GM23338 (cell line): ENCODE measurements at regions not wholly inside any gene's neighbourhood (a gene's known extent, or its start where the extent isn't known, plus 50 kb on each side); places are given as distances from the start of the nearest gene placed in this dataset.

Experiments
- ATAC-seq: fragments of 200-7000 bp; cut with Tn5 transposase; 3 replicates; pipeline ENCODE4 v1.9.1; 2020
- DNase-seq: peaks from one replicate; pipeline ENCODE4 v3.0.0-alpha.2; 2015; ENCODE audit warnings: low spot score
- H2AFZ ChIP-seq: fragments of 200-600 bp; sonication (generic); 2 replicates; pipeline ENCODE4 v1.8.0; 2016; ENCODE audit warnings: antibody characterized with exemption, mild to moderate bottlenecking, moderate library complexity
- H3F3A ChIP-seq: fragments of 200-600 bp; sonication (generic); replicated peaks from 2 replicates; pipeline ENCODE4 v1.8.0; 2017; ENCODE audit warnings: antibody characterized with exemption, mixed run types, low read depth
- H3K27ac ChIP-seq: fragments of 200-600 bp; sonication (generic); 2 replicates; pipeline ENCODE4 v1.6.1; 2016; ENCODE audit warnings: low read depth
- H3K27me3 ChIP-seq: fragments of 200-600 bp; sonication (generic); 2 replicates; pipeline ENCODE4 v1.8.0; 2016; ENCODE audit warnings: mild to moderate bottlenecking, mixed run types, moderate library complexity; ENCODE audit not compliant: insufficient read depth
- H3K36me3 ChIP-seq: fragments of 200-600 bp; sonication (generic); 2 replicates; pipeline ENCODE4 v1.8.0; 2016; ENCODE audit warnings: mild to moderate bottlenecking; ENCODE audit not compliant: insufficient read depth
- H3K4me1 ChIP-seq: fragments of 200-600 bp; sonication (generic); 2 replicates; pipeline ENCODE4 v1.8.0; 2016; ENCODE audit warnings: mild to moderate bottlenecking, moderate library complexity; ENCODE audit not compliant: insufficient read depth
- H3K4me2 ChIP-seq: fragments of 200-600 bp; sonication (generic); 2 replicates; pipeline ENCODE4 v1.7.1; 2017; ENCODE audit warnings: mixed run types
- H3K4me3 ChIP-seq: fragments of 200-600 bp; sonication (generic); 2 replicates; pipeline ENCODE4 v1.6.1; 2016; ENCODE audit warnings: mixed run types
- H3K79me2 ChIP-seq: fragments of 200-600 bp; sonication (generic); replicated peaks from 2 replicates; pipeline ENCODE4 v1.8.0; 2017; ENCODE audit warnings: mild to moderate bottlenecking; ENCODE audit not compliant: insufficient read depth
- H3K9me2 ChIP-seq: fragments of 200-600 bp; sonication (generic); 2 replicates; pipeline ENCODE4 v1.8.0; 2017; ENCODE audit not compliant: insufficient read depth
- H4K20me1 ChIP-seq: fragments of 200-600 bp; sonication (generic); replicated peaks from 2 replicates; pipeline ENCODE4 v1.8.0; 2017; ENCODE audit warnings: mild to moderate bottlenecking; ENCODE audit not compliant: insufficient read depth
- H3K27ac Mint-ChIP-seq: 2 replicates; pipeline ENCODE4 v1.8.0; 2020; ENCODE audit warnings: inconsistent platforms, mild to moderate bottlenecking, moderate library complexity, mixed read lengths
- H3K27me3 Mint-ChIP-seq: 3 replicates; pipeline ENCODE4 v1.8.0; 2022; ENCODE audit warnings: low read depth, mild to moderate bottlenecking, moderate library complexity, mixed read lengths, inconsistent platforms; ENCODE audit not compliant: insufficient read depth, poor library complexity
- H3K36me3 Mint-ChIP-seq: 3 replicates; pipeline ENCODE4 v1.8.0; 2021; ENCODE audit warnings: low read depth, mild to moderate bottlenecking, inconsistent platforms, moderate library complexity, mixed read lengths
- H3K4me1 Mint-ChIP-seq: 3 replicates; pipeline ENCODE4 v1.8.0; 2020; ENCODE audit warnings: mild to moderate bottlenecking, inconsistent platforms, mixed read lengths
- H3K4me3 Mint-ChIP-seq: 3 replicates; pipeline ENCODE4 v1.8.0; 2021; ENCODE audit warnings: moderate library complexity, mild to moderate bottlenecking, inconsistent platforms, mixed read lengths
- H3K9me3 Mint-ChIP-seq: 3 replicates; pipeline ENCODE4 v1.8.0; 2020; ENCODE audit warnings: moderate library complexity, mild to moderate bottlenecking, inconsistent platforms, mixed read lengths
- CREB1 ChIP-seq: fragments of 250-450 bp; sonication (Bioruptor Pico); IDR thresholded peaks from 2 replicates; pipeline ENCODE4 v1.5.0; 2020; ENCODE audit warnings: low read depth, mild to moderate bottlenecking, moderate library complexity
- EZH2 ChIP-seq: fragments of 200-600 bp; sonication (generic); IDR thresholded peaks from one replicate; pipeline ENCODE4 v1.8.0; 2017; ENCODE audit warnings: antibody characterized with exemption, mild to moderate bottlenecking, low read depth; ENCODE audit not compliant: unreplicated experiment
- EZH2phosphoT487 ChIP-seq: fragments of 200-600 bp; sonication (generic); IDR thresholded peaks from one replicate; pipeline ENCODE4 v1.8.1; 2018; ENCODE audit warnings: antibody characterized with exemption; ENCODE audit not compliant: unreplicated experiment
- JUNB ChIP-seq: IDR thresholded peaks from one replicate; pipeline ENCODE4 v1.6.1; 2016; ENCODE audit warnings: antibody characterized with exemption; ENCODE audit not compliant: unreplicated experiment
- NANOG ChIP-seq: IDR thresholded peaks from 2 replicates; pipeline ENCODE4 v1.6.1; 2016; ENCODE audit warnings: antibody characterized with exemption, borderline replicate concordance
- POLR2AphosphoS5 ChIP-seq: IDR thresholded peaks from 2 replicates; pipeline ENCODE4 v1.6.1; 2016; ENCODE audit warnings: antibody characterized with exemption, low read depth
- STAT1 ChIP-seq: IDR thresholded peaks from one replicate; pipeline ENCODE4 v1.6.1; 2016; ENCODE audit warnings: antibody characterized with exemption; ENCODE audit not compliant: unreplicated experiment
- ZNF114 ChIP-seq: fragments of 250-450 bp; sonication (Bioruptor Pico); IDR thresholded peaks from 2 replicates; pipeline ENCODE4 v1.5.0; 2020; ENCODE audit warnings: mild to moderate bottlenecking, moderate library complexity
- ZNF331 ChIP-seq: fragments of 250-450 bp; sonication (Bioruptor Pico); IDR thresholded peaks from 2 replicates; pipeline ENCODE4 v1.5.0; 2020; ENCODE audit warnings: low read depth, mild to moderate bottlenecking, moderate library complexity
- TF ChIP-seq, protein P1 (sequence below): IDR thresholded peaks from 2 replicates; pipeline ENCODE4 v1.6.1; 2016; ENCODE audit warnings: antibody characterized with exemption
- TF ChIP-seq, protein P2 (sequence below): fragments of 250-450 bp; sonication (Bioruptor Pico); IDR thresholded peaks from 2 replicates; pipeline ENCODE4 v1.5.0; 2020; ENCODE audit warnings: mild to moderate bottlenecking, moderate library complexity
- TF ChIP-seq, protein P3 (sequence below), 2 experiments: fragments of 200-600 bp in 1 of 2; sonication (generic) in 1 of 2; conservative IDR thresholded peaks; 2 replicates each; pipeline versions ENCODE4 v1.5.1 to v1.6.1; 2016 to 2017; ENCODE audit warnings: antibody characterized with exemption in 2 of 2, low read depth in 2 of 2, mild to moderate bottlenecking in 2 of 2, moderate library complexity in 1 of 2
- TF ChIP-seq, protein P4 (sequence below): IDR thresholded peaks from one replicate; pipeline ENCODE4 v1.6.1; 2018; ENCODE audit warnings: antibody characterized with exemption; ENCODE audit not compliant: unreplicated experiment

DNA sequence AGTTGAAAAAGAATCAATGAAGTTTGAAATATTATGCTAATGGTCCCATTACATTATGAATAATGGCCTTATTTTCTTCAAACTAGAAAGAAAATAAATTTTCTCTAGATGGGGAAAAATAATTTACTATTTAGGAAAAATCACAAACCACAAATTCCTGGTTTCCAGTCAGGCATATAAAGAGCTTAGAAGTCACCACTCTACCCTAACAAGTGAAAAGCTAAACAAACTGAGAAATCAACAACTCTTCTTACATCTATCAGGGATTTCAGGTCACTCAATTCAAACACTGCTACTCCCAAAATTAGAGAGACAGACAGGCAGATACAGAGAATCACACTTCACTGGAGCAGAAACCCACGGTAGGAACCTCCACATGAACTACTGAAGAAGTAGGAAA, 82.1 kb upstream of the LRRC7 start:
- no peaks in the 10 kb centered on the region for H4K20me1 ChIP-seq
- H3K4me3 Mint-ChIP-seq, result no peak overlapping the region
- TF ChIP-seq EZH2 (no peak), EZH2phosphoT487 (no peak), NANOG (no peak), JUNB (no peak), POLR2AphosphoS5 (no peak), STAT1 (no peak), CREB1 (CRISPR knock-in tag) (no peak), ZNF331 (no peak), ZNF114 (CRISPR knock-in tag) (no peak)
- TF ChIP-seq, protein P1, sequence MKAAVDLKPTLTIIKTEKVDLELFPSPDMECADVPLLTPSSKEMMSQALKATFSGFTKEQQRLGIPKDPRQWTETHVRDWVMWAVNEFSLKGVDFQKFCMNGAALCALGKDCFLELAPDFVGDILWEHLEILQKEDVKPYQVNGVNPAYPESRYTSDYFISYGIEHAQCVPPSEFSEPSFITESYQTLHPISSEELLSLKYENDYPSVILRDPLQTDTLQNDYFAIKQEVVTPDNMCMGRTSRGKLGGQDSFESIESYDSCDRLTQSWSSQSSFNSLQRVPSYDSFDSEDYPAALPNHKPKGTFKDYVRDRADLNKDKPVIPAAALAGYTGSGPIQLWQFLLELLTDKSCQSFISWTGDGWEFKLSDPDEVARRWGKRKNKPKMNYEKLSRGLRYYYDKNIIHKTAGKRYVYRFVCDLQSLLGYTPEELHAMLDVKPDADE, result no peak
- TF ChIP-seq, protein P2, sequence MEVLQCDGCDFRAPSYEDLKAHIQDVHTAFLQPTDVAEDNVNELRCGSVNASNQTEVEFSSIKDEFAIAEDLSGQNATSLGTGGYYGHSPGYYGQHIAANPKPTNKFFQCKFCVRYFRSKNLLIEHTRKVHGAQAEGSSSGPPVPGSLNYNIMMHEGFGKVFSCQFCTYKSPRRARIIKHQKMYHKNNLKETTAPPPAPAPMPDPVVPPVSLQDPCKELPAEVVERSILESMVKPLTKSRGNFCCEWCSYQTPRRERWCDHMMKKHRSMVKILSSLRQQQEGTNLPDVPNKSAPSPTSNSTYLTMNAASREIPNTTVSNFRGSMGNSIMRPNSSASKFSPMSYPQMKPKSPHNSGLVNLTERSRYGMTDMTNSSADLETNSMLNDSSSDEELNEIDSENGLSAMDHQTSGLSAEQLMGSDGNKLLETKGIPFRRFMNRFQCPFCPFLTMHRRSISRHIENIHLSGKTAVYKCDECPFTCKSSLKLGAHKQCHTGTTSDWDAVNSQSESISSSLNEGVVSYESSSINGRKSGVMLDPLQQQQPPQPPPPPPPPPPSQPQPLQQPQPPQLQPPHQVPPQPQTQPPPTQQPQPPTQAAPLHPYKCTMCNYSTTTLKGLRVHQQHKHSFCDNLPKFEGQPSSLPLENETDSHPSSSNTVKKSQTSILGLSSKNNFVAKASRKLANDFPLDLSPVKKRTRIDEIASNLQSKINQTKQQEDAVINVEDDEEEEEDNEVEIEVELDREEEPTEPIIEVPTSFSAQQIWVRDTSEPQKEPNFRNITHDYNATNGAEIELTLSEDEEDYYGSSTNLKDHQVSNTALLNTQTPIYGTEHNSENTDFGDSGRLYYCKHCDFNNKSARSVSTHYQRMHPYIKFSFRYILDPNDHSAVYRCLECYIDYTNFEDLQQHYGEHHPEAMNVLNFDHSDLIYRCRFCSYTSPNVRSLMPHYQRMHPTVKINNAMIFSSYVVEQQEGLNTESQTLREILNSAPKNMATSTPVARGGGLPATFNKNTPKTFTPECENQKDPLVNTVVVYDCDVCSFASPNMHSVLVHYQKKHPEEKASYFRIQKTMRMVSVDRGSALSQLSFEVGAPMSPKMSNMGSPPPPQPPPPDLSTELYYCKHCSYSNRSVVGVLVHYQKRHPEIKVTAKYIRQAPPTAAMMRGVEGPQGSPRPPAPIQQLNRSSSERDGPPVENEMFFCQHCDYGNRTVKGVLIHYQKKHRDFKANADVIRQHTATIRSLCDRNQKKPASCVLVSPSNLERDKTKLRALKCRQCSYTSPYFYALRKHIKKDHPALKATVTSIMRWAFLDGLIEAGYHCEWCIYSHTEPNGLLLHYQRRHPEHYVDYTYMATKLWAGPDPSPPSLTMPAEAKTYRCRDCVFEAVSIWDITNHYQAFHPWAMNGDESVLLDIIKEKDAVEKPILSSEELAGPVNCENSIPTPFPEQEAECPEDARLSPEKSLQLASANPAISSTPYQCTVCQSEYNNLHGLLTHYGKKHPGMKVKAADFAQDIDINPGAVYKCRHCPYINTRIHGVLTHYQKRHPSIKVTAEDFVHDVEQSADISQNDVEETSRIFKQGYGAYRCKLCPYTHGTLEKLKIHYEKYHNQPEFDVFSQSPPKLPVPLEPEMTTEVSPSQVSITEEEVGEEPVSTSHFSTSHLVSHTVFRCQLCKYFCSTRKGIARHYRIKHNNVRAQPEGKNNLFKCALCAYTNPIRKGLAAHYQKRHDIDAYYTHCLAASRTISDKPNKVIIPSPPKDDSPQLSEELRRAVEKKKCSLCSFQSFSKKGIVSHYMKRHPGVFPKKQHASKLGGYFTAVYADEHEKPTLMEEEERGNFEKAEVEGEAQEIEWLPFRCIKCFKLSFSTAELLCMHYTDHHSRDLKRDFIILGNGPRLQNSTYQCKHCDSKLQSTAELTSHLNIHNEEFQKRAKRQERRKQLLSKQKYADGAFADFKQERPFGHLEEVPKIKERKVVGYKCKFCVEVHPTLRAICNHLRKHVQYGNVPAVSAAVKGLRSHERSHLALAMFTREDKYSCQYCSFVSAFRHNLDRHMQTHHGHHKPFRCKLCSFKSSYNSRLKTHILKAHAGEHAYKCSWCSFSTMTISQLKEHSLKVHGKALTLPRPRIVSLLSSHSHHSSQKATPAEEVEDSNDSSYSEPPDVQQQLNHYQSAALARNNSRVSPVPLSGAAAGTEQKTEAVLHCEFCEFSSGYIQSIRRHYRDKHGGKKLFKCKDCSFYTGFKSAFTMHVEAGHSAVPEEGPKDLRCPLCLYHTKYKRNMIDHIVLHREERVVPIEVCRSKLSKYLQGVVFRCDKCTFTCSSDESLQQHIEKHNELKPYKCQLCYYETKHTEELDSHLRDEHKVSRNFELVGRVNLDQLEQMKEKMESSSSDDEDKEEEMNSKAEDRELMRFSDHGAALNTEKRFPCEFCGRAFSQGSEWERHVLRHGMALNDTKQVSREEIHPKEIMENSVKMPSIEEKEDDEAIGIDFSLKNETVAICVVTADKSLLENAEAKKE, result no peak
- TF ChIP-seq, protein P3, sequence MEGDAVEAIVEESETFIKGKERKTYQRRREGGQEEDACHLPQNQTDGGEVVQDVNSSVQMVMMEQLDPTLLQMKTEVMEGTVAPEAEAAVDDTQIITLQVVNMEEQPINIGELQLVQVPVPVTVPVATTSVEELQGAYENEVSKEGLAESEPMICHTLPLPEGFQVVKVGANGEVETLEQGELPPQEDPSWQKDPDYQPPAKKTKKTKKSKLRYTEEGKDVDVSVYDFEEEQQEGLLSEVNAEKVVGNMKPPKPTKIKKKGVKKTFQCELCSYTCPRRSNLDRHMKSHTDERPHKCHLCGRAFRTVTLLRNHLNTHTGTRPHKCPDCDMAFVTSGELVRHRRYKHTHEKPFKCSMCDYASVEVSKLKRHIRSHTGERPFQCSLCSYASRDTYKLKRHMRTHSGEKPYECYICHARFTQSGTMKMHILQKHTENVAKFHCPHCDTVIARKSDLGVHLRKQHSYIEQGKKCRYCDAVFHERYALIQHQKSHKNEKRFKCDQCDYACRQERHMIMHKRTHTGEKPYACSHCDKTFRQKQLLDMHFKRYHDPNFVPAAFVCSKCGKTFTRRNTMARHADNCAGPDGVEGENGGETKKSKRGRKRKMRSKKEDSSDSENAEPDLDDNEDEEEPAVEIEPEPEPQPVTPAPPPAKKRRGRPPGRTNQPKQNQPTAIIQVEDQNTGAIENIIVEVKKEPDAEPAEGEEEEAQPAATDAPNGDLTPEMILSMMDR (conservative IDR thresholded peaks at IDR 0.05; ENCODE audit: low read depth in 2 of 2), result no peak
- TF ChIP-seq, protein P4, sequence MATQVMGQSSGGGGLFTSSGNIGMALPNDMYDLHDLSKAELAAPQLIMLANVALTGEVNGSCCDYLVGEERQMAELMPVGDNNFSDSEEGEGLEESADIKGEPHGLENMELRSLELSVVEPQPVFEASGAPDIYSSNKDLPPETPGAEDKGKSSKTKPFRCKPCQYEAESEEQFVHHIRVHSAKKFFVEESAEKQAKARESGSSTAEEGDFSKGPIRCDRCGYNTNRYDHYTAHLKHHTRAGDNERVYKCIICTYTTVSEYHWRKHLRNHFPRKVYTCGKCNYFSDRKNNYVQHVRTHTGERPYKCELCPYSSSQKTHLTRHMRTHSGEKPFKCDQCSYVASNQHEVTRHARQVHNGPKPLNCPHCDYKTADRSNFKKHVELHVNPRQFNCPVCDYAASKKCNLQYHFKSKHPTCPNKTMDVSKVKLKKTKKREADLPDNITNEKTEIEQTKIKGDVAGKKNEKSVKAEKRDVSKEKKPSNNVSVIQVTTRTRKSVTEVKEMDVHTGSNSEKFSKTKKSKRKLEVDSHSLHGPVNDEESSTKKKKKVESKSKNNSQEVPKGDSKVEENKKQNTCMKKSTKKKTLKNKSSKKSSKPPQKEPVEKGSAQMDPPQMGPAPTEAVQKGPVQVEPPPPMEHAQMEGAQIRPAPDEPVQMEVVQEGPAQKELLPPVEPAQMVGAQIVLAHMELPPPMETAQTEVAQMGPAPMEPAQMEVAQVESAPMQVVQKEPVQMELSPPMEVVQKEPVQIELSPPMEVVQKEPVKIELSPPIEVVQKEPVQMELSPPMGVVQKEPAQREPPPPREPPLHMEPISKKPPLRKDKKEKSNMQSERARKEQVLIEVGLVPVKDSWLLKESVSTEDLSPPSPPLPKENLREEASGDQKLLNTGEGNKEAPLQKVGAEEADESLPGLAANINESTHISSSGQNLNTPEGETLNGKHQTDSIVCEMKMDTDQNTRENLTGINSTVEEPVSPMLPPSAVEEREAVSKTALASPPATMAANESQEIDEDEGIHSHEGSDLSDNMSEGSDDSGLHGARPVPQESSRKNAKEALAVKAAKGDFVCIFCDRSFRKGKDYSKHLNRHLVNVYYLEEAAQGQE, result no peak
- H3K9me3 Mint-ChIP-seq, result peaks cover 11% of the 10 kb centered on the region; the same call in 2 of the 3 replicates
- ATAC-seq (no peak), DNase-seq (no peak)
- no peaks in the 10 kb centered on the region for H3K27me3 Mint-ChIP-seq
- no peak overlapping the region for H3K27ac ChIP-seq
- no peak overlapping the region for H3K4me3 ChIP-seq
- H3K4me1 ChIP-seq, result peaks cover 8% of the 10 kb centered on the region; the same call in 1 of the 2 replicates
- no peaks in the 10 kb centered on the region; the same call in 1 of the 2 replicates for H3K9me2 ChIP-seq
- no peaks in the 10 kb centered on the region for H3F3A ChIP-seq
- H3K36me3 Mint-ChIP-seq, result peaks cover 9% of the 10 kb centered on the region
- no peak overlapping the region for H2AFZ ChIP-seq
- H3K4me2 ChIP-seq, result no peak overlapping the region
- no peaks in the 10 kb centered on the region for H3K27me3 ChIP-seq
- no peaks in the 10 kb centered on the region for H3K79me2 ChIP-seq
- no peaks in the 10 kb centered on the region for H3K36me3 ChIP-seq
- no peak overlapping the region for H3K27ac Mint-ChIP-seq
- H3K4me1 Mint-ChIP-seq, result peaks cover 10% of the 10 kb centered on the region; the same call in 2 of the 3 replicates
